OCI-LY7 (cell line): ENCODE measurements at regions not wholly inside any gene's neighbourhood (a gene's known extent, or its start where the extent isn't known, plus 50 kb on each side); places are given as distances from the start of the nearest gene placed in this dataset.
"Not testable (repeated sequence)": the region's sequence is repeated elsewhere in the genome, so short reads cannot be mapped to it uniquely, and the experiment has no call there.

Experiments used
- BruUV-seq: library from RNA; stranded (reverse); fragments of 400-500 nt; replicated peaks from 2 replicates; lab custom pipeline; 2021; lab: Mats Ljungman, UMichigan
- CTCF ChIA-PET: fragments of 300-600 bp; sonication (Branson Sonifier 250); formaldehyde crosslinking; loops from one replicate; lab custom pipeline; 2022; ENCODE audit warnings: antibody characterized with exemption; ENCODE audit not compliant: unreplicated experiment; lab: Charles Lee
- POLR2A ChIA-PET: fragments of 300-600 bp; sonication (Branson Sonifier 250); formaldehyde crosslinking; loops from one replicate; lab custom pipeline; 2022; ENCODE audit warnings: antibody characterized with exemption; lab: Charles Lee
- DNase-seq: peaks from one replicate; pipeline ENCODE4 v3.0.0-alpha.2; 2015; ENCODE audit warnings: low spot score
- H2AFZ ChIP-seq: fragments of 200-600 bp; sonication (generic), shearing (Covaris generic); 2 replicates; pipeline ENCODE4 v1.6.1; 2014; ENCODE audit warnings: mild to moderate bottlenecking, antibody characterized with exemption, low read length, moderate library complexity
- H3K27ac ChIP-seq: fragments of 200-600 bp; sonication (generic); 2 replicates; pipeline ENCODE4 v1.5.1; 2014; ENCODE audit warnings: mixed run types, low read depth, mild to moderate bottlenecking, moderate library complexity, low read length, inconsistent platforms; ENCODE audit not compliant: poor library complexity, severe bottlenecking
- H3K36me3 ChIP-seq: fragments of 200-600 bp; sonication (generic); 2 replicates; pipeline ENCODE4 v1.6.1; 2014; ENCODE audit warnings: mild to moderate bottlenecking, antibody characterized with exemption, low read length, moderate library complexity, mixed read lengths; ENCODE audit not compliant: insufficient read depth
- H3K4me1 ChIP-seq: fragments of 200-600 bp; sonication (generic); 2 replicates; pipeline ENCODE4 v1.5.1; 2014; ENCODE audit warnings: mild to moderate bottlenecking, low read length; ENCODE audit not compliant: insufficient read depth, poor library complexity, severe bottlenecking
- H3K4me2 ChIP-seq: fragments of 200-600 bp; sonication (generic); 2 replicates; pipeline ENCODE4 v1.6.1; 2014; ENCODE audit warnings: mild to moderate bottlenecking, low read length
- H3K4me3 ChIP-seq: fragments of 200-600 bp; sonication (generic); 2 replicates; pipeline ENCODE4 v1.5.1; 2014; ENCODE audit warnings: mild to moderate bottlenecking, low read depth, low read length; ENCODE audit not compliant: poor library complexity, severe bottlenecking
- H3K79me2 ChIP-seq: fragments of 200-600 bp; sonication (generic); 2 replicates; pipeline ENCODE4 v1.6.1; 2016; ENCODE audit warnings: low read depth, mild to moderate bottlenecking, low read length, moderate library complexity, mixed read lengths; ENCODE audit not compliant: insufficient read depth
- H3K9me2 ChIP-seq: fragments of 200-600 bp; sonication (generic); 2 replicates; pipeline ENCODE4 v1.6.1; 2016; ENCODE audit warnings: mild to moderate bottlenecking, low read length, mixed read lengths; ENCODE audit not compliant: insufficient read depth
- H3K9me3 ChIP-seq: fragments of 200-600 bp; sonication (generic); 2 replicates; pipeline ENCODE4 v1.6.1; 2014; ENCODE audit warnings: mild to moderate bottlenecking, mixed run types, low read length, mixed read lengths
- H4K20me1 ChIP-seq: fragments of 200-600 bp; sonication (generic); 2 replicates; pipeline ENCODE4 v1.6.1; 2014; ENCODE audit warnings: mild to moderate bottlenecking, antibody characterized with exemption, low read length, moderate library complexity, mixed read lengths; ENCODE audit not compliant: insufficient read depth
- CTCF ChIP-seq: fragments of 200-600 bp; sonication (generic); conservative IDR thresholded peaks from 2 replicates; pipeline ENCODE4 v1.5.1; 2014; ENCODE audit warnings: mild to moderate bottlenecking, antibody characterized with exemption, low read length, moderate library complexity, mixed read lengths
- EZH2phosphoT487 ChIP-seq: fragments of 200-600 bp; sonication (generic); IDR thresholded peaks from 2 replicates; pipeline ENCODE4 v1.6.1; 2018; ENCODE audit warnings: low read depth, borderline replicate concordance, mild to moderate bottlenecking, mixed run types, antibody characterized with exemption, low read length, moderate library complexity, mixed read lengths
- intact Hi-C: fragments of 100-400 bp; cut with micrococcal nuclease; formaldehyde crosslinking; loops from one replicate; pipeline ENCODE4 v1.10.0; 2022; ENCODE audit not compliant: unreplicated experiment

GRCh38 chr15:67928666-67929065 is 88.8 kb upstream of the RNU6-1 start:
- Histone ChIP-seq H3K4me2 (no peak overlapping the region), H3K79me2 (no peaks in the 10 kb centered on the region), H2AFZ (no peak overlapping the region), H3K9me2 (no peaks in the 10 kb centered on the region), H3K4me3 (no peak overlapping the region), H3K36me3 (no peaks in the 10 kb centered on the region), H3K4me1 (no peaks in the 10 kb centered on the region), H3K27ac (no peak overlapping the region), H4K20me1 (no peaks in the 10 kb centered on the region), H3K9me3 (no peaks in the 10 kb centered on the region)
- no TSS peak for BruUV-seq
- no peak for TF ChIP-seq CTCF
- no peak for TF ChIP-seq EZH2phosphoT487
- CTCF ChIA-PET = no interaction called here
- intact Hi-C loops = no loop called here
- POLR2A ChIA-PET = no interaction called here
- DNase-seq = no peak

- Histone ChIP-seq H4K20me1 (no peaks in the 10 kb centered on the region), H3K27ac (no peak overlapping the region), H3K9me3 (no peaks in the 10 kb centered on the region), H3K4me1 (no peaks in the 10 kb centered on the region), H3K4me3 (no peak overlapping the region), H3K36me3 (no peaks in the 10 kb centered on the region), H3K4me2 (no peak overlapping the region), H2AFZ (no peak overlapping the region), H3K79me2 (no peaks in the 10 kb centered on the region), H3K9me2 (no peaks in the 10 kb centered on the region)
- no TSS peak for BruUV-seq
- no peak for DNase-seq
- TF ChIP-seq CTCF (no peak), EZH2phosphoT487 (no peak)
- intact Hi-C loops = no loop called here
- POLR2A ChIA-PET = interaction anchor here (0.6 kb wide), 1 partner anchor 222 kb away, joined by 5 read pairs; no protein-coding TSS in a partner anchor
- CTCF ChIA-PET = no interaction called here
Measured at GRCh38 chr15:67930720-67931119, 90.9 kb upstream of the RNU6-1 start.

- DNase-seq = no peak
- Histone ChIP-seq H3K4me1 (no peaks in the 10 kb centered on the region), H3K36me3 (no peaks in the 10 kb centered on the region), H3K9me3 (no peaks in the 10 kb centered on the region), H2AFZ (no peak overlapping the region), H4K20me1 (no peaks in the 10 kb centered on the region), H3K4me2 (no peak overlapping the region), H3K27ac (no peak overlapping the region), H3K79me2 (no peaks in the 10 kb centered on the region), H3K9me2 (no peaks in the 10 kb centered on the region), H3K4me3 (no peak overlapping the region)
- ChIA-PET CTCF (no interaction called here), POLR2A (no interaction called here)
- BruUV-seq = no TSS peak
- intact Hi-C loops = no loop called here
- TF ChIP-seq EZH2phosphoT487 = no peak
- no peak for TF ChIP-seq CTCF
Measured at GRCh38 chr15:67931861-67932260, 92.0 kb upstream of the RNU6-1 start.

GRCh38 chr15:67934126-67934525 is 94.3 kb upstream of the RNU6-1 start:
- BruUV-seq, H3K4me2 ChIP-seq, H3K27ac ChIP-seq, H3K4me3 ChIP-seq, H2AFZ ChIP-seq, POLR2A ChIA-PET, H3K36me3 ChIP-seq, H4K20me1 ChIP-seq, H3K9me3 ChIP-seq, CTCF ChIA-PET, intact Hi-C loops, DNase-seq, H3K79me2 ChIP-seq, H3K9me2 ChIP-seq: not testable (repeated sequence)
- H3K4me1 ChIP-seq = peaks cover 13% of the 10 kb centered on the region
